22Rv1 (cell line): ENCODE measurements at regions not wholly inside any gene's neighbourhood (a gene's known extent, or its start where the extent isn't known, plus 50 kb on each side); places are given as distances from the start of the nearest gene placed in this dataset.

Source experiments
- CTCF ChIP-seq: fragments of 450-650 bp; IDR thresholded peaks from 2 replicates; pipeline ENCODE4 v1.5.1; 2017; ENCODE audit warnings: mild to moderate bottlenecking
- ZFX ChIP-seq: fragments of 450-650 bp; IDR thresholded peaks from 2 replicates; pipeline ENCODE4 v1.6.1; 2017; ENCODE audit warnings: antibody characterized with exemption, borderline replicate concordance

GRCh38 chr6:94071835-94072234 lies 652.5 kb upstream of the EPHA7 start:
- TF ChIP-seq CTCF (peak; percentile 26; the same call in 1 of the 2 replicates), ZFX (no peak)
